Uterus (tissue), 3 donors: ENCODE measurements at regions not wholly inside any gene's neighbourhood (a gene's known extent, or its start where the extent isn't known, plus 50 kb on each side); places are given as distances from the start of the nearest gene placed in this dataset.
"Not testable (repeated sequence)": the region's sequence is repeated elsewhere in the genome, so short reads cannot be mapped to it uniquely, and the experiment has no call there.

Experiments
- DNase-seq, 2 donors: peaks; one replicate each; pipeline ENCODE4 v3.0.0-alpha.2; 2019 to 2020
- H3K27ac ChIP-seq, 2 donors: fragments of 200-600 bp; sonication (generic); 1 replicate in 1 of 2; 2 replicates in 1 of 2; pipeline ENCODE4 v1.5.1; 2016 to 2018
- H3K27me3 ChIP-seq, 2 donors: fragments of 200-600 bp; sonication (generic); one replicate each; pipeline ENCODE4 v1.5.1; 2018 to 2019; ENCODE audit warnings: control low read depth in 1 of 2
- H3K36me3 ChIP-seq, 2 donors: fragments of 200-600 bp; sonication (generic); one replicate each; pipeline ENCODE4 v1.5.1; 2019; ENCODE audit warnings: control low read depth in 1 of 2
- H3K4me1 ChIP-seq, 2 donors: fragments of 200-600 bp; sonication (generic); one replicate each; pipeline ENCODE4 v1.5.1; 2018 to 2019; ENCODE audit warnings: control low read depth in 1 of 2
- H3K4me3 ChIP-seq, 2 donors: fragments of 200-600 bp; sonication (generic); 1 replicate in 1 of 2; 2 replicates in 1 of 2; pipeline ENCODE4 v1.5.1; 2018 to 2019; ENCODE audit warnings: mild to moderate bottlenecking in 1 of 2
- H3K9me3 ChIP-seq, 2 donors: fragments of 200-600 bp; sonication (generic); one replicate each; pipeline ENCODE4 v1.5.1; 2019; ENCODE audit warnings: control low read depth in 1 of 2
- POLR2A ChIP-seq, 2 donors: fragments of 450-650 bp; IDR thresholded peaks; one replicate each; pipeline ENCODE4 v1.6.1; 2016; ENCODE audit warnings: antibody characterized with exemption in 2 of 2, mild to moderate bottlenecking in 1 of 2, moderate library complexity in 1 of 2
- intact Hi-C: fragments of 100-400 bp; cut with DNase I; formaldehyde crosslinking; loops from one replicate; pipeline ENCODE4 v1.15.1; 2023; ENCODE audit warnings: low total_unique reads
- TF ChIP-seq, protein P1 (sequence below), 4 experiments: fragments of 200-600 bp in 2 of 4; fragments of 450-650 bp in 2 of 4; sonication (generic) in 2 of 4; IDR thresholded peaks; one replicate each; pipeline ENCODE4 v1.5.1; 2016 to 2019; ENCODE audit warnings: antibody characterized with exemption in 4 of 4, mild to moderate bottlenecking in 2 of 4, moderate library complexity in 1 of 4
- donor health status: DM: yes; HTN: yes; CAD: no.

DNA sequence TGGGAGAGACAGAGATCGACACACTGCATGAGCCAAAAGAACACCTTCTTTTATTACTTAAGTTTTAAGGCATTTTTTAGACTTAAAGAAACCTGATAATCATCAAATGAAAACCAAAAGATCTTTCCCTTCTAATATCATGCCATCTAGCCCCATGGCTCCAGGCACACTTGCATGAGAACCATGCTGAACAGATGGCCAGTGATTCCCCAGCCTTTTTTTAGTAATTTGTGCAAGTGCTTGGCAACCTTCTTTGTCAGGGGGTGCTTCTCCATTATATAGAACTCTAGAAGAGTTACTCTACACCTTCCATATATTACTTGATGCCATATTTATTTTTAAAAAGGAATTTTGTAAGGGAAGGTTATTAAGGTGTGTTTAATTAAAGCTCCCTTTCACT is 182.2 kb upstream of the TEX13C start:
- no peak for TF ChIP-seq POLR2A (IDR thresholded peaks at IDR 0.05)
- TF ChIP-seq, protein P1, sequence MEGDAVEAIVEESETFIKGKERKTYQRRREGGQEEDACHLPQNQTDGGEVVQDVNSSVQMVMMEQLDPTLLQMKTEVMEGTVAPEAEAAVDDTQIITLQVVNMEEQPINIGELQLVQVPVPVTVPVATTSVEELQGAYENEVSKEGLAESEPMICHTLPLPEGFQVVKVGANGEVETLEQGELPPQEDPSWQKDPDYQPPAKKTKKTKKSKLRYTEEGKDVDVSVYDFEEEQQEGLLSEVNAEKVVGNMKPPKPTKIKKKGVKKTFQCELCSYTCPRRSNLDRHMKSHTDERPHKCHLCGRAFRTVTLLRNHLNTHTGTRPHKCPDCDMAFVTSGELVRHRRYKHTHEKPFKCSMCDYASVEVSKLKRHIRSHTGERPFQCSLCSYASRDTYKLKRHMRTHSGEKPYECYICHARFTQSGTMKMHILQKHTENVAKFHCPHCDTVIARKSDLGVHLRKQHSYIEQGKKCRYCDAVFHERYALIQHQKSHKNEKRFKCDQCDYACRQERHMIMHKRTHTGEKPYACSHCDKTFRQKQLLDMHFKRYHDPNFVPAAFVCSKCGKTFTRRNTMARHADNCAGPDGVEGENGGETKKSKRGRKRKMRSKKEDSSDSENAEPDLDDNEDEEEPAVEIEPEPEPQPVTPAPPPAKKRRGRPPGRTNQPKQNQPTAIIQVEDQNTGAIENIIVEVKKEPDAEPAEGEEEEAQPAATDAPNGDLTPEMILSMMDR (IDR thresholded peaks at IDR 0.05) = no peak
- Histone ChIP-seq H3K27me3 (no peaks in the 10 kb centered on the region), H3K36me3 (no peaks in the 10 kb centered on the region), H3K9me3 (no peaks in the 10 kb centered on the region), H3K4me3 (no peak overlapping the region), H3K27ac (no peak overlapping the region), H3K4me1 (no peaks in the 10 kb centered on the region)
- intact Hi-C loops = no loop called here
- DNase-seq = no peak

DNA sequence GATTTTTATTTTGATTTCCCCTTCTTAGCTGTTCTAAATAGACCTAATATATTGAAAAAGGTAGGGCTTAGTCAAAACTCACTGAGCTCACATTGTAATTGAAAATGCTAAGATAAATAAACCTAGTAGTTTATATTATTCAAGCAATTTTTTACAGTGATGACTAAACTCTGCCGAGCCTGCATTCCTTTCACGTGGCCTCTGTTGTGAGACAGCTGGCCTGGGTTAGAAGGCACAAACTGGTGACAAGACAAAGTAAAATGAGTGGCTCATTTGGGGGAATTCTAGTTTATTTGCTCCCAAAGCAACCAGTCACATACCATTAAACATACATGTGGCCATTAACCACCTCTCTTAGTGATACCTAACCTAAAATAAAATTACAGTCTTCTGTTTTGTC is 169.4 kb upstream of the TEX13C start:
- intact Hi-C loops = no loop called here
- Histone ChIP-seq H3K27ac (no peak overlapping the region), H3K4me3 (no peak overlapping the region), H3K27me3 (peaks cover 0 to 3% of the 10 kb centered on the region in 2 donors), H3K4me1 (no peaks in the 10 kb centered on the region), H3K36me3 (no peaks in the 10 kb centered on the region), H3K9me3 (no peaks in the 10 kb centered on the region)
- TF ChIP-seq, protein P1 (IDR thresholded peaks at IDR 0.05) = no peak
- TF ChIP-seq POLR2A (IDR thresholded peaks at IDR 0.05) = no peak
- no peak for DNase-seq

DNA sequence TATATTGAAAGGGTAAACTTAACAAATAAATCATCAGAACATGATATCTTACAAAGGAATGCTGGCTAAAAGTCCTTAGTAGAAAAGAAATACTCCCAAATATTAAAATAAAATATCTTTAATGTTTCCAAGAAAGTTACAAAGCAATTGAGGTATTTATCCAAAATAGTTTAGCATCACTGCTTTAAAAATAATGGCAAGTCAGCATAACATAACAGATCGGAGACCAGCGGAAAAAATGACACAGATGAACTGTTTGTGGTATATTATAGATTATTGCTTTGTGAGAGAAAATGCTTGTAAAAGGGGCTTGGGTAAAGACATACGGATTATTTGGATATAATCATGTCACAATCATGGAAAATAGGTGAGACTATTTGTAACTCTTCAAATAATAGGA is 168.5 kb upstream of the TEX13C start:
- Histone ChIP-seq H3K27me3 (peaks cover 0 to 3% of the 10 kb centered on the region in 2 donors), H3K4me3 (no peak overlapping the region), H3K9me3 (no peaks in the 10 kb centered on the region), H3K27ac (no peak overlapping the region), H3K36me3 (no peaks in the 10 kb centered on the region), H3K4me1 (no peaks in the 10 kb centered on the region)
- no peak for DNase-seq
- TF ChIP-seq, protein P1 (IDR thresholded peaks at IDR 0.05) = no peak
- TF ChIP-seq POLR2A (IDR thresholded peaks at IDR 0.05) = no peak
- intact Hi-C loops = no loop called here

DNA sequence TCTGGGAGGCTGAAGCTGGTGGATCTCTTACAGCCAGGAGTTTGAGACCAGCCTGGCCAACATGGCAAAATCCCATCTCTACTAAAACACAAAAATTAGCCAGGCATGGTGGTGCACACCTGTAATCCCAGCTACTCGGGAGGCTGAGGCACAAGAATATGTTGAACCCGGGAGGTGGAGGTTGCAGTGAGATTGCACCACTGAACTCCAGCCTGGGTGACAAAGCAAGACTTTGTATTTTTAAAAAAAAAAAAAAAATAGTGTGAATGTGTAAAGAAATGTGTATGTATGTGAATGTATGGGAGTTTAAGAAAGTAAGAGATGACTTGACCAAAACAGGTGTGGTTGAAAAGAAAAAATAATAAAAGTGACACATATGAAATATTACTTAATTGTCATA is 167.7 kb upstream of the TEX13C start:
- DNase-seq = no peak
- TF ChIP-seq POLR2A (IDR thresholded peaks at IDR 0.05) = no peak
- TF ChIP-seq, protein P1 (IDR thresholded peaks at IDR 0.05) = no peak

DNA sequence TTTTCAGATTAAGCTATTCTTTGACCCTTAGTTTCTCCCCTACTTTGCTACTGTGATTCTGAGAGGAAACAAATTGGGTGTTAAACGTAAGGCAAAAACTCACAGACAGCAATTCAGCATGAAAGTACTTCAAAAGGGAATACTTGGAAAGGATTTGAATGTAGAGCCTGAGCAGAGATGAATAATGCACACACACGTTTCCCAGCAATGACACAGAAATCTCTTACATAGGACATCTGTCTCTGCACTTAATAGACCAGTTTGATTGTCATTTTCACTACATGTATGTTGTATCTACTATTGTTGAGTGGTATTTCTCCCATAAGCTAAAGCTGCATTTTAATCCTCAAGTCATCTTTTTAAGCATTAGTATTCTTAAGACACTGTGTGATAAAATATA is 166.1 kb upstream of the TEX13C start:
- intact Hi-C loops = no loop called here
- no peak overlapping the region for H3K27ac ChIP-seq
- no peaks in the 10 kb centered on the region for H3K9me3 ChIP-seq
- H3K36me3 ChIP-seq = no peaks in the 10 kb centered on the region
- TF ChIP-seq, protein P1 (IDR thresholded peaks at IDR 0.05) = no peak
- no peak for TF ChIP-seq POLR2A (IDR thresholded peaks at IDR 0.05)
- no peak for DNase-seq
- H3K4me3 ChIP-seq = no peak overlapping the region
- H3K4me1 ChIP-seq = no peaks in the 10 kb centered on the region
- H3K27me3 ChIP-seq = peaks cover 0 to 3% of the 10 kb centered on the region in 2 donors

More for the DNA sequence above, 167.7 kb upstream of the TEX13C start:
- intact Hi-C loops = no loop called here
- Histone ChIP-seq H3K27me3 (peaks cover 0 to 3% of the 10 kb centered on the region in 2 donors), H3K4me3 (no peak overlapping the region), H3K27ac (no peak overlapping the region), H3K36me3 (no peaks in the 10 kb centered on the region), H3K9me3 (no peaks in the 10 kb centered on the region), H3K4me1 (no peaks in the 10 kb centered on the region)

DNA sequence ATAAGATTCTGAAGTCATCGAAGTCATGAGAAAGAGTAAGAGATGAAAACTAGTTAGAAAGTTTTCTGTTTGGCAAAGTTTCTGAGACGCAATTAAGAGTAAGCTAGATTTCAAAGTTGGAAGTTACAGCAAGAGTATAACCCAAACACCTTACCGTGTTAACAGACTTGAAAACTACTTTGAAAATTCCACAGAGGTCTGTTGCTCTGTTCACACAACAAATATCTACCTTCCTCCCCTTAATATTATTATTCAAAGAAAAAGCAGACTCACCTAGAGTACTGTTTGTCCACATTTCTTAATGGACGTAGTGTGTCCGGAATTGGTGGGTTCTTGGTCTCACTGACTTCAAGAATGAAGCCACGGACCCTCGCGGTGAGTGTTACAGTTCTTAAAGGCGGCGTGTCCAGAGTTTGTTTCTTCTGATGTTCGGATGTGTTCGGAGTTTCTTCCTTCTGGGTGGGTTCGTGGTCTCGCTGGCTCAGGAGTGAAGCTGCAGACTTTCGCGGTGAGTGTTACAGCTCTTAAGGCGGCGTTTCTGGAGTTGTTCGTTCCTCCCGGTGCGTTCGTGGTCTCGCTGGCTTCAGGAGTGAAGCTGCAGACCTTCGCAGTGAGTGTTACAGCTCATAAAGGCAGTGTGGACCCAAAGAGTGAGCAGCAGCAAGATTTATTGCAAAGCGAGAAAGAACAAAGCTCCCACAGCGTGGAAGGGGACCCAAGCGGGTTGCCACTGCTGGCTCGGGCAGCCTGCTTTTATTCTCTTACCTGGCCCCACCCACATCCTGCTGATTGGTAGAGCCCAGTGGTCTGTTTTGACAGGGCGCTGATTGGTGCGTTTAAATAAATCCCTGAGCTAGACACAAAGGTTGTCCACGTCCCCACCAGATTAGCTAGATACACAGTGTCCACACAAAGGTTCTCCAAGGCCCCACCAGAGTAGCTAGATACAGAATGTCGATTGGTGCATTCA is 165.1 kb upstream of the TEX13C start:
- H3K36me3 ChIP-seq, H3K27ac ChIP-seq, DNase-seq, H3K4me3 ChIP-seq, H3K27me3 ChIP-seq, H3K9me3 ChIP-seq, H3K4me1 ChIP-seq, intact Hi-C loops: not testable (repeated sequence)

DNA sequence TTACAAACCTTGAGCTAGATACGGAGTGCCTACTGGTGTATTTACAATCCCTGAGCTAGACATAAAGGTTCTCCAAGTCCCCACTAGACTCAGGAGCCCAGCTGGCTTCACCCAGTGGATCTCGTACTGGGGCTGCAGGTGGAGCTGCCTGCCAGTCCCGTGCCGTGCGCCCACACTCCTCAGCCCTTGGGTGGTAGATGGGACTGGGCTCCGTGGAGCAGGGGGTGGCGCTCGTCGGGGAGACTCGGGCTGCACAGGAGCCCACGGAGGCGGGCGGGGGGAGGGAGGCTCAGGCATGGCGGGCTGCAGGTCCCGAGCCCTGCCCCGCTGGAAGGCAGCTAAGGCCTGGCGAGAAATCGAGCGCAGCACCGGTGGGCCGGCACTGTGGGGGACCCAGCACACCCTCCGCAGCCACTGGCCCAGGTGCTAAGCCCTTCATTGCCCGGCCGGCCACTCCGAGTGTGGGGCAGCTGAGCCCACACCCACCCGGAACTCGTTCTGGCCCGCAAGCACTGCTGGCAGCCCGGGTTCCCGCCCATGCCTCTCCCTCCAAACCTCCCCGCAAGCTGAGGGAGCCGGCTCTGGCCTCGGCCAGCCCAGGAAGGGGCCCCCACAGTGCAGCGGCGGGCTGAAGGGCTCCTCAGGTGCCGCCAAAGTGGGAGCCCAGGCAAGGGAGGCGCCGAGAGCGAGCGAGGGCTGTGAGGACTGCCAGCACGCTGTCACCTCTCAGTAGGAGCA is 164.2 kb upstream of the TEX13C start:
- DNase-seq, H3K4me1 ChIP-seq, H3K9me3 ChIP-seq, intact Hi-C loops, H3K4me3 ChIP-seq, H3K27me3 ChIP-seq, H3K36me3 ChIP-seq, H3K27ac ChIP-seq: not testable (repeated sequence)
